ENCODE measurements at regions not wholly inside any gene's neighbourhood (a gene's known extent, or its start where the extent isn't known, plus 50 kb on each side); places are given as distances from the start of the nearest gene placed in this dataset.
"Not testable (repeated sequence)": the region's sequence is repeated elsewhere in the genome, so short reads cannot be mapped to it uniquely, and the experiment has no call there.

DNA sequence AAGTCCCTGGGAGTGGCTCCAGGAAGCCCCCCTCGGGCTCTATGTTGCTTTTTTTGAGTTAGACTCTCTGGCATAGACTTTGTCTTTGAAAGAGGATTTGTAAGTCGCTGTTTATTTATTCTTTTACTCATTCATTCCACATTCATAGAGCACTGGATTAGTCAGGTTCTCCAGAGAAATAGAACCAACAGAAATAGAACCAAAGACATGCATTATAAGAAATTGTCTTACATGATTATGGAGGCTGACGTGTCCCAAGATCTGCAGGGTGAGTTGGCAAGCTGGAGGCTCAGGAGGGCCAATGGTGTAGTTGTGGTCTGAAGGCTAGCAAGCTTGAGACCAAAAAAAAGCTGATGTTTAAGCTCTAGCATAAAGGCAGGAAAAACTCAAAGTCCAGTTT, 98.3 kb upstream of the CHD6 start:
- DNase-seq: no peak

DNA sequence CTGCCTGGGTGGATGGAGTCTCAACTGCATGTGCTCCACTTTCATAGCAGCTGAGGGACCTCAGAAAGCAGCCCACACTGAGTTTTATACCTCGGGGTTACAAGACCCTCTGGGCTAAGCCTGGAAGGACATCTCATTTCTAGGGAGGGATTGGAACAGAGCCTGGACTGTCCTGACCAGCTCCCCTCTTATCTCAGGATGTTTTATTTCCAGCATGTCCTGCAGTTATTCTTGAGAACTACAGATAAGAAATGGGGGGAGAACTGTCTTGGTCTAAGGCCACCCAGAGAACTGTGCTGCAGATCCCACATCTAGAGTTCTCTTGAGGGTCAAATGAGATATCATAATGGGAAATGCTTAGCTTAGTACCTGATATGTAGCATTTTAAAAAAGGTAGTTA, 97.3 kb upstream of the CHD6 start:
- DNase-seq: no peak

DNA sequence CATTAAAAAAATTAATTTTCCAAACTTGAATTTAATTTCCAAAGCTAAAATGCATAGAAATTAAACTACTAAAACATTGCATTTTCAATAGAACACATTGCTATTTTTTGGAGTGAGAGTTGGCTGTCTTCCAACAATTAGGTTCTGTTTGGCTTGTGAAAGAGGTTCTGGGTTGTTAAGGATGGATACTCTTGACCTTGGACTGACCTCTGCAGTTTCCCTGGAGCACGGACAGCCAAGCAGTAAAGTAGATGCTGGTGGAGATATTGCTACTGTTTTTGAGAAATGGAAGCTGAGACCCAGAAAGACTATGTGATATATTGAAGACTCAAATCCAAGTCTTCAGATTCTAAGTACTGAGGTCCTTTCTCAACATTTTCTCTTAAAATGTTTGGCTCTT, 95.9 kb upstream of the CHD6 start:
- no peak for DNase-seq

DNA sequence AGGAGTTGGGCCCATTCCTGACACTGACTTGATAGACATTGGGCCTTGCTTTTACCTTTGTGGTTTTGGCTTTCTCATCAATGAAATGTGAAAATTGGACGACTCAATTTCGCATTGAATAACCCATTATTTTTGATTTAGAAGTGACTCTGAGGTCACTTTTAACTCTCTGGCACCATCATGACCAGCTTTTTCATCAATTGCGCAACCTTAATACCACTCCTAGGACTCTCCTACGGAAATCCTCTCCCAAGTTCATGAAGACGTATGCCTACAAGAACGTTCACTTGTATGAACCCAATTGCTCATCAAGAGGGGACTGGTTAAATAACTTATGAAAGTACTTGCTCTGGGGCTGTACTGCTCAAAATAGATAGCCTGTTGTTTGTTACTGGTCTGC, 86.7 kb upstream of the CHD6 start:
- DNase-seq: no peak

DNA sequence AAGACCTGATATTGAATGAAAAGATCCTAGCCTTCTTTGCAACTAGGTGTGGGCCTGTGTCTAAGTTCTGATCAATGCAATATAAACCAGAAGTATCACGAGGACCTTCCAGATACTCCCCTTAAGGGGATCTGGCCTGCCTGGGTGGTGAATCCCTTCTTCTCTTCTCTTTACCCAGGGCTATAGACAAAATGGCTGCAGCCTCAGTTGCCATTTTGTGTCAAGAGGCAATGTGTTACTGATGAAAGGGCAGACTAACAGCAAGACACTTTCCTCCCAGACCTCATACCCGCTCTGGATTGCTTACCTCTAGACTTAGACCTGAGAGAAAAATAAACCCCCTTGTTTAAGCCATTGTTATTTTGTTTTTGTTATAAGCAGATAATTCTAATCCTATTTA, 84.5 kb upstream of the CHD6 start:
- DNase-seq: peak; percentile 35

DNA sequence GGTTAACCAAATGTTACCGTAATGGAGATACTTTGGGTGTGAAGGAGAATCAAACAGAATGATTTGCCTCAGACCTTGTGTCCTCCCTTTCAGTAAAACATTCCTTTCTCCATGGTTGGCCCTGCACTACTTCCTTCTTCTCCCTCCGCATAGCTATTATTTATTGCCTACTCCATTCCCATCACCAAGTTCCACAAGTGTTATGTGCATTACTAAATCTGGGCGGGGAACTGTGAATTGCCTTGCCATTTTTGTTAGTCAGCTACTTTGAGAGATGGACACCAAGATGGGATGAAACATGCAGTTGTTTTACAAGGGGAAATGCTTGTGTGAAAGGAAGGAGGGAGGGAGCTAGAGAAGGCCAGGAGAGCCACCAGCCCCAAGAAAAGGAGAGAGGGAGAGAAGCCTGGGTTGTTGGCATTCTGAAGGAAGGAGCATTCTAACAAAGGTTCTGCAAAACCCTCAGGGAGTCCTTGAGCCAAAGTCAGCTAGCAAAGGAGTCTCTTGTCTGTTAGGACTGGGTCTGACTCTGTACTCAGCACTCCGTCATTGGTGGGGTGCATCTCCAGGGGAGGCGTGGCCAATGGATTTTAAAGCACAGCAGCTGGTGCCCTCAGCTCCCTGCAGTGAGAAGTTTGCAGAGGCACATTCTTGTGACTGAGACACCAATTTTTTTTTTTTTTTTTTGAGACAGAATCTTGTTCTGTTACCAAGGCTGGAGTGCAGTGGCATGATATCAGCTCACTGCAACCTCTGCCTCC, 83.6 kb upstream of the CHD6 start:
- peak; percentile 49 for DNase-seq

DNA sequence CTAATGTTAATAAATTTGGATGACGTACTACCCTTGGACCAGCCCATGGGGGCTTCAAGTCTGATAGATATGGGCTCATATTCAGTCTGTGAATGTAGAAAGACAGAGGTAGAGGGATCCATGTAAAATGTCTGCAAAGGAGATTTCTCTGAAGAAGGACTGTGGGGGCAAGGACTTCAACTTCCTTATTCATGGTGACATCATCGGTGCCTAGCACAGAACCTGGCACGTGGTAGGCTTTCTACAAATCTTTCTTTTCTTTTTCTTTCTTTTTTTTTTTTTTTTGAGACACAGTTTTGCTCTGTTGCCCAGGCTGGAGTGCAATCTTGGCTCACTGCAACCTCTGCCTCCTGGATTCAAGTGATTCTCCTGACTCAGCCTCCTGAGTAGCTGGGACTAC, 81.5 kb upstream of the CHD6 start:
- not testable (repeated sequence) for DNase-seq

DNA sequence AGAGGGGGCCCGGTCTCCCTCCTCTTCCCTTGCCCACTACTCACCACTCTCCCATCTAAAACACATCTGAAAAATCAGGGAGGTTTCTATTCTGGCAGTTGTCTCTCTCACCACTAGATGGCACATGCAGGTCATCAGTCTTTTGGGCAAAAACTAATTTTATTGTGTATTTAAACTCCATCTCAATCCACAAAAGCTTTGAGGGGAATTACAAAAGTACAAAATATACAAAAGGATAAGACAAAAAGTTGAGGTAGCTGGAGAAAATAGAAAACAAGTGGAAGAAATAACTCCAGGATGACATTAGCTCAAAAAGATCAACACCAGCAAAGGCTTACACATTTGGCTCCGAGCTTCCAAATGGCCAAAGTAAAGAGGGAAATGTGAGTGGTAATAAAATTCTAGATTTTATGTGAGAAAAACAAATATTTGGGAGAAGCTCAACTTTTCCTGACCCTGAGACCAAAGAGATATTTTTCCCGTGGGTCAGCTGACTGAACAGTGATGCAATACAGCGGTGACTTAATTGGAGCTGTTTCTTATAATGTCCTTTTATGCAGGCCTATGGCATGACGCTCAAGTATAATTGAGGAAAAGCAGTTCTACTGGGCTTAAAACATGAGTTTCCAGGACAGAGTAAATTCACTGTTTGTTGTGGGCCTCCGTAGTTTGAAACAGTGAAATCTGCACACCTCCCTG, 79.8 kb upstream of the CHD6 start:
- peak; percentile 66 for DNase-seq

DNA sequence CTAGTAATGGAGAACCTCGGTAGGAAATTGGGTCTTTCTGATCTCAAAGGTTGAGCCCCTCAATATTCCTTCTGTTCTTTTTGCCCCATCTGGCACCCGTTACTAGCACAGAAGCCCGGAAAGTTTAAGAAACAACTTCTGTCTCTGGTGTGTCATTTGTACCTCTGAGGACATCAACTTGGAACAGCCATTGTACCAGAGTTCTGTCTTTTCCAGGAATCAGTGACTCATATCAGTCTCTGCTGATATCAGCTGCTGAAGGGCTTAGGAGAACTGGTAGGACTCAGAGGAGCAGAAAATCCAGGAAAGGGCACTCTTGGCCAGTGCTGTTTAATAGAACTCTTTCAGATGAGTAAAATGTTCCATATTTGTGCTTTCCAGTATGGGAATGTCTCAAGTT, 78.3 kb upstream of the CHD6 start:
- DNase-seq: no peak

DNA sequence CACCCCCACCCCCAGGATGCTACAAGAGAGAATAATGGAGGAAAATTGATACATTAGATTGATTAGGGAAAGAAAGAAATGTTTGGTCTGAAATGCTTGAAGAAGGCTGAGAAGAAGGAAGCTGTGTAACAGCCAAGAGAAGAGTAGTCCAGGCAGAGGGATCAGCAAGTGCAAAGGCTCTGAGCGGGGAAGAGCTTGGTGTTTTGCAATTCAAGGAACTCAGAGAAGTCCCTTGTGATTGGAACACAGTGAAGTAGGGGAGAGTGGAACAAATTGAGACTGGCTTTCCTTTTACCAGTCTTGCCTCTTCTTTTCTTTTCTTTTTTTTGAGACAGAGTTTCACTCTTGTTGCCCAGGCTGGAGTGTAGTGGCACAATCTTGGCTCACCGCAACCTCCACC, 76.6 kb upstream of the CHD6 start:
- DNase-seq: no peak

DNA sequence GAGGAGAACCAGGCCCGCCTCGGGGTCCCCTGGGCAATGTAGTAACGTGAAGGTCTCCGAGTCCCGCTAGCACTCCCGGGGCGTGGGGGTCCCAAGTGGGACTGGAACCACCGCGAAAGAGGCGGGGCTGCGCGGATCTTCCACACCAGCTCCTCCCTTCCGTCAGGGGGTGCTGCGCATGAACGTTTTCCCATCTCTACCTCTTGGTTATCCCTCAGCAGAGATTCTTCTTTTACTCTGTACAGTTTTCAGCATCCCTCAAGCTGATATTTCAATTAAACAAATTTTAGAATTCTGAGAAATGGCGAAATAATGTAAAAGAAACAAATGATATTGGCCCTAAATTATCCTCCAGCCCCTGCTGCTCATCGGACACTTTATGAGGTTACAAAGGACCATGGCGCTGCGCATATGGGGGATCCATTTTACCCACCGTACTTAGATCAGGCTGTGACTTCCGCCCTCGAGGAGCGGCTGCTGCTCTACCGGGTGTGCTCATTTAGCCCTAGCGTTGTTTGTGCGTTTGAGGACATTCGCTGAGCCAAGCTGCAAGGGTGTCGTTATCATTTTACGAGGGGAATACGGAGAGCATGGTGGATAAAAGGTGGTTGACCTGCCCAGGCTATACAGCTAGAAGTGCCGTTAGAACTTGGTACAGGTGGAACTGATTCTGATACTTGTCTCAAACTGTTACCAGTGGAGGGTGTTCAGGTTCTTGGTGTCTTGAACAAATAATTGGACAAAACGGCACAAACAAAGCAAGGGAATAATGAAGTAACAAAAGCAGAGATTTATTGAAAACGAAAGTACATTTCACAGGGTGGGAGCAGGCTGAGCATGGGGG, 75.2 kb upstream of the CHD6 start:
- DNase-seq: peak; percentile 97

DNA sequence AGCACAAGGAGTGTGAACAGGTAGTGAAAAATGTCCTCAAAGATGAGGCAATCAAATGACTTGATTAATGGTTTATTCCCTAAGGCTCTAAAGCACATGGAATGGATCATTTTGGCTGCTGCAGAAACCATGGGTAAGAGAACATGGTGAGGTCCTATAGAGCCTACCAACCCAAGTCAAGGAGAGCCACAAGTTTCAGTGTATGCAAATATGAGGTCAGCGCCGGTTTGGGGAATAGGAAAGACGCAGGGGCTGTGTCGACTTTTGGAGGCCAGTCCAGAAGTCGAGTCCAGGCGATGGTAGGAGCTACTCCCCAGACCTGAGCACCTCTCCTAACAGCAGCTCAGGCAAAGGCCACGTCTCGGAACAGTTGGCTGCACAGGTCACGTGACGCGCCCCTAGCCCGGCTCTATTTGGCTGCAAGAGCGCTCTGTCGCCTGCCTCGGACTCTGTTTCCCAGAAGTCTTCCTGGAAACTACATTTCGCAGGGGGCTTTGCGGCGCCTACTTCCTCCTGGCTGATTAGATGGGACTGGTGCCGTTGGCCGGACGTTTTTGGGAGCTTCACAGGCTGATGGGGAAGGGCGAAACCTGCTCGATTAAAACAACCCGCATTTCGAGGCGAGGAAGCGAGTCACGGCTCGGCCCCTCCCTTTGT, 74.4 kb upstream of the CHD6 start:
- DNase-seq: peak; percentile 96

DNA sequence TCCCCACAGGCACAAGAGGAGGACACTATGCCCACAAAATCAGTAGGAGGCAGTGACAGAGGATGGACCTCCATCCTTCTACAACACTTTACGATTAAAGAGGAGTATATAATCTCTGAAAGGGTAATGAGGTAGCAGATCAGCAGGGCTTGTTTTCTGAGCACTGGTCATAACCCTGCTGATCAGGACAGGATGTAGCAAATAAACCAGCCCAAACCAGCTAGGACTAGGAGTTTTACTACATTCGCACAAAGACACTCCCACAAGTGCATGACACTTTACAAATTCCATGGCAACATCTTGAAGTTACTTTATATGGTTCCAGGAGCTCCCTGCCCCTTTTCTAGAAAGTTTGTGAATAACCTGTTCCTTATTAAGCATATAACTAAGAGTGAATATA, 73.3 kb upstream of the CHD6 start:
- DNase-seq: no peak

DNA sequence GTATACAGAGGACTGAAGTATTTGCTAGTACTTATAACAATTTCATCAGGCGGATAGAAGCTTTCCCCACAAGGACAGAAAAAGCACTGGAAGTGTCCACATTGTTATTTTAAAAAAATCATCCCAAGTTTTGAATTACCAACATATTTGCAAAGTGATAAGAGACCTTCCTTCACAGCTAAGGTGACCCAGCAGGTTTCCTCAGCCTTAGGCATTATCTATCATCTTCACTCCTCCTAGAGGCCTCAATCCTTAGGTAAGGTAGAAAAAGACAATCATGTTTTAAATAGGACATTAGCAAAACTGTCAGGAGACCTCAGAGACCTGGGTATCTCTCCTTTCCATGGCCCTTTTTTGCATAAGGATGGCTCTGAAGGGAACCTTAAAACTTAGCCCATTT, 72.5 kb upstream of the CHD6 start:
- no peak for DNase-seq

DNA sequence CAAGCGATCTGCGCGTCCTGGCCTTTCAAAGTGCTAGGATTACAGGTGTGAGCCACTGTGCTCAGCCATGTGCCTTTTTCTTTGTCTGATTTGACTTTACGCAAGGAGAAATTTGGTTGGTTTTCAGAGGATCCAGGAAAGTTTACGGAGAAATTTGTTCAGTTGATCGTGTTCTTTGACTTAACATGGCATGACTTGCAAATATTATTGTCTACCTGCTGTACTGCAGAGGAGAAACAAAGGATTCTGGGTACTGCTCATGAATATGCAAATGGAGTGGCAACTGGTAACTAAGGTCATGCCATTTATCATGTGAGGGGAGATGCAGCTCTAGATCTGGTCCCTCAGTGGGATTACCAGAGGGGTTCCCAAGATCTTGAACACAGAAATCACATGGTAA, 68.8 kb upstream of the CHD6 start:
- no peak for DNase-seq

DNA sequence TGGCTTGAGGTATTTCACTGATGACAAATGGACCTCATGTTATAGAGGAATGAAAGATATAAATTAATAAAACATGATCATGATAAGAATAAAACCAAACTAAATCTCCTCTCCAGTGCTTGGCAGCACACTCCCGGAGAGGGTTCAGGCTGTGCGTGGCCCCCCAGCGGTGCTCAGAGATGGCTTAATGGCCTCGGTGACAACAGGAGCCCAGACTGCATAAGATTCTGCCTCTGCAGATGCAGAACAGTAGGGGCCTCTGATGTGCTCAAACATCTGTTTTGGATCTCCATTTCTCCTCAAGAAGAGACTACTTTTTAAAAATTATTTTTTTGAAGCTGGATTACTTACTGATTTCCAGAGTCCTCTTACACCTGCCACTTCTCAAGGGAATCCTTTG, 67.0 kb upstream of the CHD6 start:
- not testable (repeated sequence) for DNase-seq

DNA sequence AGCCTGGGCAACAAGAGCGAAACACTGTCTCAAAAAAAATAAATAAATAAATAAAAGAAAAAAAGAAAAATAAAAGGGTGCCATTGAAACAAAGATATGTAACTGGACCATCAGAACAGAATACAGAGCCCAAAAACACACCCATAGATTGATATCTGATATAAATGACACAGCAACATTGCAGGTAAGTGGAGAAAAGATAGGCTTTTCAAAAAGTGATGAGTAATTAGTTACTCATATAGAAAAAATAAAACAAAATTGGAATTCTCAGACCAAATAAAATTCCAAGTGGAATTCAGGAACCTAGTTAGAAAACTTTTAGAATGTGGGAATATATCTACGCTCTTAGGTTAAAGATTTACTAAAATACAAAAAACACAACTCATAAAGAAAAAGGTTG, 60.6 kb upstream of the CHD6 start:
- DNase-seq: no peak

DNA sequence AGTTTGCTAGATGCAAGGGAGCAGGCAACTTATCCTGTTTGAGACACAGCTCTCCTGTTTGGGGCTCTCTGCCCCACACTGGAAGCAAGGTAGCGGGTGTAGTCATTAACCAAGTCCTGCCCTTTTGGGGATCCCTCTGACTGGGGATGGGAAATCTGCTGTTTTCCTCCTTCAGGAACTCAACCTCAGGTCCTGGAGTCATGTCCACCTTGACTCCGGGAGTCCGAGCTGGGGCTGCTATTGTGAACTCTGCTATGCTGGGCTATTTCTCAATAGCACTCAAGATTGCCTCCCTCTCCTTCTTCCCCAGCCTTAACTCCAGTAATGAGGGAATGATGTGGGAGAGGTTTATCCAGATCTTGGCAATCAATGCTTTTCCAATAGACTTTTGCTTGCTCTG, 54.1 kb upstream of the CHD6 start:
- DNase-seq: no peak

DNA sequence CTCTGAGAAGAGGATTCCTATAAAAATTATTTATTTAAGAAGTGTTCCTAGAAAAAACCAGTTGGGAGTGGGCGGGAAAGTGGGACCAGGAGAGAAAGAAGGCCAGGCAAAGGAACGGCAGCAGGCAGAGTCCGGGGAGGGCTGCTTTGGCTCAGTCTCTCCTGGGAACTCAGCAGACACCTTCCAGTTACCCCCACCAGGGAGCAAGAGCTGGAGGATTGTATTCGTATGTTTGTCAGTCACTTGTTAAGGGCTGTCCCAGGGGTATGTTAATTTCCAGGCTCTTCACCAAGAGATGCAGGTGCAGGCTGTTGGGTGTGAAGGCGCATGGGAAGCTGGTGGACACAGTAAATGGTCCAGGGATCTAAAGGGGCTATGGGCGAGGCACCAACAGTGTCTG, 53.0 kb upstream of the CHD6 start:
- no peak for DNase-seq

DNA sequence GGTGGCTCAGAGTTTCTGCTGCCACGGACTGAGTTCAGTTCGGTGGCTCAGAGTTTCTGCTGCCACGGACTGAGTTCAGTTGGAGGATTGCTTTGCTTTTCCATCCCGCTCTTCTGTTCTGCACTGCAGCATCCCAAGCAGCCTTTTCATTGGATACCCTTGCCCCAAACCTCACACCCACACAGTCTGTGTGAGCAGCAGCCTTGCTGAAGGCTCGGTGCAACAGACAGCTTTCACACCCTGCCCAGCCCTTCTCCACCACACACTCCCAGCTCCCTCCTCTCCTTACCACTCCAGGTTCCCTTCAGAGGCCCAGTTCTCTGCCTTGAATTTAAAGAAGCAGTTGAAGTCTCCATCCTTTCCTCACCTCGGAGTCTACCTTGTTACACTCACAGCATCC, 52.5 kb upstream of the CHD6 start:
- DNase-seq: no peak

DNA sequence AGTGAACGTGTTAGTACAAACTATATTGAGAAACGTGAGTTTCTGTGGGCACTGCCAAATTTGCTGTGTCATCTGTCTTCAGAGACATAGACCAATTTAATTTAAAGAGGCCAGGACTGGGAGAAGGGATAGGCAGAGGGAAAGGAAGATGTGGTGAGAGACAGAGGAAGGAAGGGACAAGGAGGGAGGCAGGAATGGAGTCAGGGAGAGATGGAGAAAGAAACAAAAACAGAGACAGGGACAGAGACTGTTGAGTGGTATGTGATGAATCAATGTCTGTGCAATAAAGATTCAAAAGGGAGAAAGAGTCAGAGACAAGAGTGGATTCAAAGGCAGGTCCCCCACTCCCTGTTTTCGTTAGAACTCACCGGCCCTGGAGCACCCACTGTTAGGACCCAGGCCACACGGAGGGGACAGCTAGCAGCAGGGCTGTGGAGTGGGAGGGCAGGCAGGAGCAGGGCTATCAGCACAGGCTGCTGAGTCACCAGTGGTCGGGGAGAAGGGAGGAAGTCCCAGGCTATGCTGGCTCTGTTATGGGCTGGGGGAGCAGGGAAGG, 51.6 kb upstream of the CHD6 start:
- DNase-seq: no peak

DNA sequence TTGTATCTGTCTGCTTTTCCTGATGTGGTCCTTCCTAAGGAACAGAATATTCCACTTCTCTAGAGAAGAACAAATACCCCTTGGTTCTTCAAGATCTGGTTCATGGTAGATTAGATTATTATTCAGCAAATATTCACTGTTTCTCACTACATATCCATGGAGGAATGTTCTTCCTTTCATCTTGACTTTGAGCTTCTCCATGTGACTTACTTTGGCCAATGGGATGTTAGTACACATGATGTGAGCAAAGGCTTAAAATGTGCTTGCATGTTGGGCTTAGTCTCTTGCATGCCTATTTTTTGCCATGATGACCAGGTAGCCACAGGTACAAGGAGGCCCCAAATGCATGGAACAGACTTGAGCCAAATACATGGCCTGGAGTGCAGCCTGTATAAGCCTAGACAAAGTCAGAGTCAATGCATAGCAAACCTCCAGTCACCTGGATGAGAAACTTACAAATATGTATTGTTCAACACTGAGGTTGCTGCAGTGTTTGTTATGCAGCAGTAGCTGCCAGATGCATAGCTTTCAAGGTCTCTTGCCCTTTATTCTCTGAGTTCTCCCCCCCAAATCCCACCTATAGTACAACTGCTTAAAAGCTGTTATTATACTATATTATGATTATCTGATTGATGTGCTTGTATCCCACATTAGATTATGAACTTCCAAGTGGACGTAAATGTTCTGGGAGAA, 50.0 kb upstream of the CHD6 start:
- DNase-seq: no peak
